T47D (cell line): ENCODE measurements at regions not wholly inside any gene's neighbourhood (a gene's known extent, or its start where the extent isn't known, plus 50 kb on each side); places are given as distances from the start of the nearest gene placed in this dataset.
"Not testable (repeated sequence)": the region's sequence is repeated elsewhere in the genome, so short reads cannot be mapped to it uniquely, and the experiment has no call there.

Experiments
- DNase-seq, 2 experiments: peaks; one replicate each; pipeline versions ENCODE4 v3.0.0 to v3.0.0-alpha.2; 2011 to 2012; ENCODE audit warnings: low read depth in 1 of 2, low spot score in 1 of 2
- JUND ChIP-seq: IDR thresholded peaks from 2 replicates; pipeline ENCODE4 v1.6.1; 2012; ENCODE audit warnings: low read depth
- in situ Hi-C: cut with HindIII; loops from 2 replicates; pipeline ENCODE4 v1.10.0; 2016; ENCODE audit warnings: low sequenced_read_pairs, low pct_unique_long_range_greater_than_20kb

DNA sequence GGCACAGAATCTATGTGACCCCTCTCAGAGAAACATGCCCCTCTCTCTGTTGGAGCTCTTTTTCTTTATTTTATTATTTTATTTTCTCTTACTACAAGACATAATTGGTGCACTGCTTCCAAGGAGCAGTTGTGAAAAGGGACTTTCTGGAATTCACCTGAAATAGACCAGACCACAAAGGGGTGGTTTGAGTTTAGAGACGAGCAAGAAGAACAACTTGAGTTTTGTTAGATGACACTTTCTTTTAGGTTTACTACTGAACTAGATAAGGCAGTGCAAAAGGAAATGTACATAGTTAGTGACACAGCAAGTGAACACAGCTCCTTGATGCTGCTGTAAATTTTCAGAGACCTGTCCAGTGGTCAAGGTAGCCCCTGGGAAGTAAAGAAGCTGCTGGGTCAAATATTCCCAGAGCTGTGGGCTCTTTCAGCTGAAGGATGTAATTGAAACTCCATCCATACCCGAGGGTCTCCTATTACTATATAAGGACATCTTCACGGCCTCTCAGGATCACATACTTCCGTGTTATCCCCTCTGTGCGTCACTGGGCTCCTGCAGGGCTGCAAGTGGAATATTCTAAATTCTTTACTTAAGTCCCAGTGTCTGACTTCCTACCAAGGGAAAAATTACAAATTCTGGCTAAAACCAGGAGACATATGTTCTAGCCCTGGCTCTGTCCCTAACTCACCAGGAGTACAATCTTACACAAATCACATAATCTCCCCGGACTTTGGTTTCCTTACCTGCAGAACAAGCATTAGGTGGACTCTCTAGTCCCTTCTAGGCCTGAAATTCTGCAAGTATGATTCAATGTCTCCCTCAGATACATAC, 69.1 kb upstream of the ADTRP start:
- DNase-seq, result no peak
- no peak for TF ChIP-seq JUND
- in situ Hi-C loops, result no loop called here

DNA sequence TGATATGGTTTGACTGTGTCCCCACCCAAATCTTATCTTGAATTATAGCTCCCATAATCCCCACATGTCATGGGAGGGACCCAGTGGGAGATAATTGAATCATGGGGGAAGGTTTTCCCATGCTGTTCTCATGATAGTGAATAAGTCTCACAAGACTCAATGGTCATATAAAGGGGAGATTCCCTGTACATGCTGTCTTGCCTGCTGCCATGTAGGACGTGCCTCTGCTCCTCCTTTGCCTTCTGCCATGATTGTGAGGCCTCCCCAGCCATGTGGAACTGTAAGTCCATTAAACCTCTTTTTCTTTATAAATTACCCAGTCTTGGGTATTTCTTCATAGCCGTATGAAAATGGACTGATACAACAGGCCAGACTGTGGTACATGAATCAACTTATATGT, 68.5 kb upstream of the ADTRP start:
- in situ Hi-C loops, DNase-seq: not testable (repeated sequence)

DNA sequence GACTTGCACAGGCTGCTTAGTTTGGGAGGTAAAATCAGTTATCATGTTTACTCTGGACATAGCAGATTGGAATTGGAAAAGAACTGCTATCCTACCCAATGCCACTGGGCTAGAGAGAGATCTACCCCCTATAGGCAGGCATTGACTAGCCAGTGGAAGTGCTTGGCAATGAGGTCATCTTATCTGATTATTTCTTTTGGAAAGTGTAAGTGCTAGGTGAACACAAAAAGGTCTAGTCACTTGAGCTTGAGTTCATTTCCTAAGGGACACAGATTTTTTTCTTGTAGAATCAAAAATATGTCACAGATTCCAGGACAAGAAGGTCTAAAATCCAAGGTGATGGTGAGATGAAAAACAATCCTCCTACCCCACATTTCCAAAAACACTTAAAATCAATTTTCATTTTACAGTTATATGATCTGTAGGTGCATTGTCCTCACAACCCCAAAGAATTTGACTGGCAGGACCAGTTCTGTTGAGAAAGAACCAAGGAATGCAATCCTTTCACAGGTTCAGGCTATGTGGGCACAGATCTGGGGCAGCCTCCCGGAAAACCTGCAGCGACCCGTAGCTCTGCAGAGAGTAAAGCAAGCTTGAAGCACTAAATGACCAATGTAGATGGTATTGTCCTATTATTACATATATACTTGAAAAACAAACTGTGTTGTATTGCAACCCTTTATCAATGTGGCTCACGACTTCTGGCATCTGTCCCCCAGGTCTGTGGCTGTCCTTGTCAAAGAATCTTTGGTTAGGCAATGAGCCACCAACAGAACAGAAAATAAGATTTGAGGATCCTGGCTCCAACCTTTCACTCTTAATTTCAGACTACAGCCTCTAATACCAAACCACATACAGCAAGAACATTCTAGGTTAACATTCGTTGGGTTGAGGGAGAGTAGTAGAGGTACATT, 67.3 kb upstream of the ADTRP start:
- no peak for TF ChIP-seq JUND
- in situ Hi-C loops, result no loop called here
- DNase-seq, result peak in 1 of 2 experiments; percentile 61

DNA sequence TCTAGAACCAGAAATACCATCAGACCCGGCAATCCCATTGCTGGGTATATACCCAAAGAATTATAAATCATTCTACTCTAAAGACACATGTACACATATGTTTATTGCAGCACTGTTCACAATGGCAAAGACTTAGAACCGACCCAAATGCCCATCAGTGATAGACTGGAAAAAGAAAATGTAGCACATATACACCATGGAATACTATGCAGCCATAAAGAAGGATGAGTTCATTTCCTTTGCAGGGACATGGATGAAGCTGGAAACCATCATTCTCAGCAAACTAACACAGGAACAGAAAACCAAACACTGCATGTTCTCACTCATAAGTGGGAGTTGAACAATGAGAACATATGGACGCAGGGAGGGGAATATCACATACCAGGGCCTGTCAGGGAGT, 64.2 kb upstream of the ADTRP start:
- DNase-seq, in situ Hi-C loops: not testable (repeated sequence)

DNA sequence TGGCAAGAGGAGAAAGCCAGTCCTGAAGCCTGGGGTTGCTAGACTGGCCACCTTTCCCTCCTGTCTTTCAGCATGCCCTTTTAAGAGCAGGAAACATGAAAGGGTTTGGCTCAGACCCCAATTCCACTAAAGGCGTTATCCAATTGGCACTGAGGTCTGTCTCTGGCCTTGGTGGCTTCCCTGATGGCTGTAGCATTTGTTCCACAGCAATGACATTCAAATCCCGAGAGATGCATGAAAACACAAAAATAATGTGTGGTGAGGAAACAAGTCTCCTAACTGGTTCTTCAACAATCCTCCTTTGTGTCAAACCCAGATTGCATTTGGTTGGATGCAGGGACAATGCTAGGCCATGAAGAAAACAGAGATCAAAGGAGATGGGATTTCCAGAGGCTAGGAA, 56.5 kb upstream of the ADTRP start:
- in situ Hi-C loops, result no loop called here
- peak in 1 of 2 experiments; percentile 45 for DNase-seq
- TF ChIP-seq JUND, result no peak

DNA sequence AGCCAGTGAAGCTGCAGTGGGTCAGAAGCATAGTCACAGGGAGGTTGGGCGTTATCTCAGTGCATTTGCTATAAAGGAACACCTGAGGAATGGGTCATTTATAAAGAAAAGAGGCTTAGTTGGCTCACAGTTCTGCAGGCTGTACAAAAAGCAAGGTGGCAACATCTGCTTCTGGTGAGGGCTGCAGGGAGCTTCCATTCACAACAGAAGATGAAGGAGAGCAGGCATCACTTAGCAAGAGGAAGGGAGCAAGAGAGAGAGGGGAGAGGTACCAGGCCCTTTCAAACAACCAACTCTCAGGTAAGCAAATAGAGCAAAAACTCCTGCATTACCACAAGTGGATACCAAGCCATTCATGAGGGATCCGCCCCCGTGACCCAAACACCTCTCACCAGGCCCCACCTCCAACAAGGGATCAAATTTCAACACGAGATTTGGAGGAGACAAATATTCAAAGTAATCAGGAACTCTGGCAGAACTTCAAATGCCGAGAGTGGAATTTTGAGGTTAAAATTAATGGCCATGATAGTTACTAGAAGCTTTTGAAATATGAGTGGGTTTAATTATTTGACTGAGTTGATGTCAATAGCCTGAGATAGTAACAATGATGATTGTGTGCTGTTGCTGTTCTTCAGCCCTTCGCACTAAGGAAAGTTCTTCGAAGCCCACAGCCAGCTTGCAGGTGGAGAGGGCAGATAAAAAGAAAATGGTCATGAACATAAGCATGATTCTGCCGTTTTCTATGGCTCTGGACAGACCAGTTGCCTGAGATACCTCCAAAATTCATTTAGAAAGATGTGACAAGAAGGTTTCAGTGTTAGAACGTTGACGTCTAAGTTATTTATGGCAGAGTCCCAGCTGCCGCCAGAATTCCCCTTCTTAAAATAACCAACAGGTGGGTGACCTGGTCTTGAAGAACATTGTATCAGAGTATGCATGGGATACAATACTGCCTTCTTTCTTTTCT, 55.3 kb upstream of the ADTRP start:
- in situ Hi-C loops, result no loop called here
- DNase-seq, result peak in 1 of 2 experiments; percentile 23
- TF ChIP-seq JUND, result no peak

- no peak for TF ChIP-seq JUND
- in situ Hi-C loops, result no loop called here
- DNase-seq, result no peak
Measured at GRCh38 chr6:11831653-11832052, 53.0 kb upstream of the ADTRP start.

- in situ Hi-C loops, result no loop called here
- no peak for TF ChIP-seq JUND
- no peak for DNase-seq
Measured at GRCh38 chr6:11830520-11830919, 51.9 kb upstream of the ADTRP start.

DNA sequence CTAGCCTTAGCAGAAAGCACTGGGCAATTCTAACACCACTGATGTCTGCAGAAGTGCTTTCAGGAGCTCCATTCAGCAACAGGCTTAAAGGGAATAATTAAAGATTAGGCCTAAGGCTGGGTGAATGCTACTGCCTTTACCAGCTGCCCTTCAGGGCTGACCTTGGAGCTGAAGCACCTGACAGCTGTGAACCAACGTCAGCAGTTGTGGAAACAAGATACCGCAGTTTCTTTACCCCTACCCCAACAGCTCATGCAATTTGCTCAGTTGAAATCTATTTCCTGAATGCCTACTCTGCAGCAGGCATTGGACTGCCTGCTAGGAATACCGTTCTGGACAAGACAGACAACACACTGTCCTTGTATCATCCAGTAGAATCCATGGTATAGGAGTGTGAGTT, 51.5 kb upstream of the ADTRP start:
- in situ Hi-C loops, result no loop called here
- TF ChIP-seq JUND, result no peak

DNA sequence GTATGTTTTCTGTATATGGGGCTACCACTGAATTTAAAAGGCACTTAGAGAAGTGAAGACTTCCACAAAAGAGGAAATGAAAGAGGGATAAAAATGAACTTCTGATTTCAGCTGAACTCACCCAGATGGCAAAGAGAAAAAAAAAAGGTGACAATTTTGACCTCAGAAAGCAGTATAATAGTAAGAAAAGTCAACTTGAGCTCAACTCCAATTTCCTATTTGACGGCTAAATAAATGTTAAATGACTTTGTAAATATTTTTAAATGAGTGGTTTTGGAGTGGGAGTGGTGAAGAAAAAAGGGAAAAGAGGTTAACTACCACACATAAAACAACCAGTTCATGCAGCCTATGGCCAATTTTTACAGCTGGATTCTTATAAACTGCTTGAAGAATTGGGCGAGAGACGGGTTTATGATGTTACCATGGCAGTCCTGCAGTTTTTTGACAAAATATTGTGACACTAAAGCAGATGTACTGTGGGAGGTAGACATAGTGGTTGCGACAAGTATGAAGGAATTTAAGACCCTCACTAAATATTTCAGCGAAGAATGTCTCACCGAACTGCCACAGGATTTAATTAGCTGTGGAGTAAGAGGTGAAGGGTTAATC, 49.8 kb upstream of the ADTRP start:
- no peak for DNase-seq
- no peak for TF ChIP-seq JUND
- in situ Hi-C loops, result no loop called here

More for the DNA sequence above, 51.5 kb upstream of the ADTRP start:
- DNase-seq, result no peak
